ENCODE measurements at regions not wholly inside any gene's neighbourhood (a gene's known extent, or its start where the extent isn't known, plus 50 kb on each side); places are given as distances from the start of the nearest gene placed in this dataset.

GRCh38 chr3:150183678-150184425 lies 213.2 kb upstream of the PFN2 start:
- TF ChIP-seq POLR2AphosphoS5 (IDR thresholded peaks at IDR 0.05; ENCODE audit: low read depth, low read length) (no peak), POLR2A (IDR thresholded peaks at IDR 0.05; ENCODE audit: low read depth, low read length) (no peak), TAF1 (IDR thresholded peaks at IDR 0.05; ENCODE audit: borderline replicate concordance, low read depth, low read length) (no peak)

Data from GM12892 (cell line).